ENCODE measurements at regions not wholly inside any gene's neighbourhood (a gene's known extent, or its start where the extent isn't known, plus 50 kb on each side); places are given as distances from the start of the nearest gene placed in this dataset.

GRCh38 chr4:178672512-178672911 lies 1230.3 kb upstream of the AGA start:
- Histone ChIP-seq H2AFZ (replicated peaks; ENCODE audit: low read length, poor library complexity) (no peak overlapping the region), H2BK20ac (ENCODE audit: low read depth, low read length) (no peak overlapping the region), H3K4me1 (ENCODE audit: control insufficient read depth, insufficient read depth, low read length) (no peaks in the 10 kb centered on the region), H3K9me1 (ENCODE audit: insufficient read depth, low read length) (no peaks in the 10 kb centered on the region), H3K36me3 (ENCODE audit: control insufficient read depth, insufficient read depth, low read length) (no peaks in the 10 kb centered on the region), H3K4me3 (ENCODE audit: insufficient read depth, low read depth, low read length) (no peak overlapping the region), H2AK5ac (ENCODE audit: low read depth, low read length) (no peak overlapping the region), H3K18ac (ENCODE audit: low read depth, low read length) (no peak overlapping the region), H3K56ac (ENCODE audit: extremely low read depth, insufficient read depth, low read length) (no peak overlapping the region), H4K8ac (ENCODE audit: low read depth in 2 of 2, low read length in 2 of 2) (no peak overlapping the region), H3K27ac (ENCODE audit: insufficient read depth, low read length) (no peak overlapping the region), H2BK120ac (ENCODE audit: low read depth, low read length) (no peak overlapping the region), H3K23ac (ENCODE audit: low read depth, low read length) (no peak overlapping the region), H3K14ac (replicated peaks; ENCODE audit: low read depth, low read length) (no peak overlapping the region), H4K5ac (ENCODE audit: low read depth, low read length) (no peak overlapping the region), H3K4me2 (ENCODE audit: low read depth, low read length) (no peak overlapping the region), H3K79me1 (ENCODE audit: low read depth in 1 of 2, low read length in 2 of 2) (no peaks in the 10 kb centered on the region), H2BK15ac (ENCODE audit: low read depth, low read length) (no peak overlapping the region), H3K27me3 (ENCODE audit: control insufficient read depth, insufficient read depth, low read length) (no peaks in the 10 kb centered on the region), H3K9ac (ENCODE audit: low read depth, low read length) (no peak overlapping the region), H2AK9ac (replicated peaks; ENCODE audit: low read depth, low read length, poor library complexity) (no peak overlapping the region), H4K91ac (ENCODE audit: insufficient read depth, low read depth, low read length) (no peak overlapping the region), H2BK5ac (ENCODE audit: low read depth, low read length, poor library complexity, severe bottlenecking) (no peak overlapping the region), H3K4ac (ENCODE audit: low read depth, low read length) (no peak overlapping the region), H4K20me1 (ENCODE audit: insufficient read depth, low read length) (no peaks in the 10 kb centered on the region), H3K9me3 (ENCODE audit: control insufficient read depth, insufficient read depth, low read length) (no peaks in the 10 kb centered on the region)
- CTCF ChIA-PET = no interaction called here
- POLR2A ChIA-PET (ENCODE audit: unreplicated experiment) = no interaction called here
- dilution Hi-C loops (cut with HindIII; ENCODE audit: low sequenced_read_pairs, unreplicated experiment) (no loop called here), in situ Hi-C loops (cut with MboI; ENCODE audit: low sequenced_read_pairs) (no loop called here), intact Hi-C loops (cut with micrococcal nuclease) (no loop called here)
- WGBS, 2 experiments (ENCODE audit: extremely low coverage in 2 of 2, insufficient read length in 1 of 2) = no CpG with 5 or more reads among the region's 1 CpG
- no TSS peak for BruUV-seq (replicated peaks)
- DNase-seq (no peak), ATAC-seq (ENCODE audit: low read depth) (no peak)
- TF ChIP-seq CEBPB (IDR thresholded peaks at IDR 0.05; ENCODE audit: low read depth, low read length) (no peak), CTCF (conservative IDR thresholded peaks at IDR 0.05; ENCODE audit: low read depth, low read length) (no peak), NFE2L2 (IDR thresholded peaks at IDR 0.05; ENCODE audit: low read depth, low read length) (no peak), RFX5 (IDR thresholded peaks at IDR 0.05; ENCODE audit: low read depth, low read length) (no peak), RAD21 (IDR thresholded peaks at IDR 0.05; ENCODE audit: low read length) (no peak), FOS (IDR thresholded peaks at IDR 0.05; ENCODE audit: low read depth, low read length) (no peak), POLR2A (IDR thresholded peaks at IDR 0.05; ENCODE audit: low read depth, low read length) (no peak), USF2 (IDR thresholded peaks at IDR 0.05; ENCODE audit: low read depth, low read length) (no peak), BHLHE40 (IDR thresholded peaks at IDR 0.05; ENCODE audit: low read depth, low read length) (no peak), RCOR1 (IDR thresholded peaks at IDR 0.05; ENCODE audit: insufficient replicate concordance, low read length) (no peak), ELK1 (IDR thresholded peaks at IDR 0.05; ENCODE audit: borderline replicate concordance, low read depth, low read length) (no peak), MXI1 (IDR thresholded peaks at IDR 0.05; ENCODE audit: borderline replicate concordance, low read depth, low read length) (no peak), MAZ (IDR thresholded peaks at IDR 0.05; ENCODE audit: borderline replicate concordance, low read depth, low read length) (no peak), MAFK (IDR thresholded peaks at IDR 0.05; ENCODE audit: low read depth, low read length) (no peak), SMC3 (IDR thresholded peaks at IDR 0.05; ENCODE audit: low read depth, low read length) (no peak), CHD1 (IDR thresholded peaks at IDR 0.05; ENCODE audit: low read depth, low read length) (no peak)

All from IMR-90 (cell line).